HG02642 (cell line): ENCODE measurements at regions not wholly inside any gene's neighbourhood (a gene's known extent, or its start where the extent isn't known, plus 50 kb on each side); places are given as distances from the start of the nearest gene placed in this dataset.

Source experiments
- ATAC-seq: cut with Tn5 transposase; IDR thresholded peaks from one replicate; pipeline ENCODE4 v1.9.1; 2021; ENCODE audit warnings: mild to moderate bottlenecking; ENCODE audit not compliant: unreplicated experiment, poor library complexity

- no peak for ATAC-seq
Observed at GRCh38 chr7:52091996-52092395, 775.4 kb upstream of the COBL start.

- no peak for ATAC-seq
Observed at GRCh38 chr7:52091101-52091500, 774.5 kb upstream of the COBL start.

- ATAC-seq: no peak
Observed at GRCh38 chr7:52088008-52088901, 771.6 kb upstream of the COBL start.

GRCh38 chr7:52085610-52086009 is 769.0 kb upstream of the COBL start:
- ATAC-seq: no peak

- no peak for ATAC-seq
Observed at GRCh38 chr7:52080493-52080892, 763.9 kb upstream of the COBL start.

GRCh38 chr7:52079726-52080125 is 763.1 kb upstream of the COBL start:
- no peak for ATAC-seq

GRCh38 chr7:52077571-52077970 is 761.0 kb upstream of the COBL start:
- ATAC-seq: no peak

GRCh38 chr7:52074912-52075311 is 758.3 kb upstream of the COBL start:
- ATAC-seq: no peak

GRCh38 chr7:52074071-52074470 is 757.5 kb upstream of the COBL start:
- no peak for ATAC-seq

- no peak for ATAC-seq
Observed at GRCh38 chr7:52071744-52072143, 755.1 kb upstream of the COBL start.

GRCh38 chr7:52064493-52064892 is 747.9 kb upstream of the COBL start:
- no peak for ATAC-seq

- ATAC-seq: no peak
Observed at GRCh38 chr7:52061666-52062065, 745.1 kb upstream of the COBL start.

GRCh38 chr7:52053525-52053924 is 736.9 kb upstream of the COBL start:
- no peak for ATAC-seq

- ATAC-seq: no peak
Observed at GRCh38 chr7:52030722-52031121, 714.1 kb upstream of the COBL start.

- no peak for ATAC-seq
Observed at GRCh38 chr7:52026140-52026539, 709.5 kb upstream of the COBL start.

- no peak for ATAC-seq
Observed at GRCh38 chr7:52021343-52021742, 704.7 kb upstream of the COBL start.

- ATAC-seq: no peak
Observed at GRCh38 chr7:52018680-52019054, 702.1 kb upstream of the COBL start.

- ATAC-seq: no peak
Observed at GRCh38 chr7:52017802-52018679, 701.4 kb upstream of the COBL start.

- no peak for ATAC-seq
Observed at GRCh38 chr7:52009181-52009580, 692.6 kb upstream of the COBL start.

GRCh38 chr7:52006674-52007073 is 690.1 kb upstream of the COBL start:
- ATAC-seq: no peak

- ATAC-seq: no peak
Observed at GRCh38 chr7:52005613-52006012, 689.0 kb upstream of the COBL start.
